ENCODE measurements at regions not wholly inside any gene's neighbourhood (a gene's known extent, or its start where the extent isn't known, plus 50 kb on each side); places are given as distances from the start of the nearest gene placed in this dataset.

DNA sequence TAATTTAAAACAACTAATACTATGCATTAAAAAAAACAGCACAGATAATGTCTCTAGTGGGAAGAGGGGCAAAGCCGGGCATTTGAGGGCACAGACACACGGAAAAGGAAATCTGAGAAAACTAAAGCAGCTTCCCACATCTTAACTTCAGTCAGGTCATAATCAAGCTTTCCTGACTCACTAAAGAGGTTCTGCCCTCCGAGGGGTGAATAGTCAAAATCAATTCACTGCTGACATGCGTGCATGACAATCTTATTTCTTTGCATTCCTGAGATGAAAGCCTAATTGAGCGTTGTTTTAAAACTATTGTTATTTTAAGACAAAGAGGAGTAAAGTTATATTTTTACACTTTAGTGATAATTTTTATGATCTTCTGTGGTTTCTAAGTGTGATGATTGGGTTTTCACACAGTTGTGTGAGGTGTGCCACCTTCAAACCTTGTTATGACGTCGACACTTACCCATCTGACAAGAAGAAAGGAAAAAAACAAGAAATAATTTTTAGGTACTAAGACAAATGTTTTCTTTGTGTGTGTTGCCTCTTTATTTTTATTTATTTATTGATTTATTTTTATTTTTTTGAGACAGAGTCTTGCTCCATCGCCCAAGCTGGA is 90.9 kb downstream of the GATA6 start:
- Histone ChIP-seq H3K4me1 (no peaks in the 10 kb centered on the region), H3K36me3 (no peaks in the 10 kb centered on the region), H3K27me3 (no peaks in the 10 kb centered on the region), H3K4me3 (no peak overlapping the region), H3K9me3 (no peaks in the 10 kb centered on the region), H3K27ac (no peak overlapping the region)
- TF ChIP-seq EP300 (IDR thresholded peaks at IDR 0.05): no peak
- TF ChIP-seq, protein P1, sequence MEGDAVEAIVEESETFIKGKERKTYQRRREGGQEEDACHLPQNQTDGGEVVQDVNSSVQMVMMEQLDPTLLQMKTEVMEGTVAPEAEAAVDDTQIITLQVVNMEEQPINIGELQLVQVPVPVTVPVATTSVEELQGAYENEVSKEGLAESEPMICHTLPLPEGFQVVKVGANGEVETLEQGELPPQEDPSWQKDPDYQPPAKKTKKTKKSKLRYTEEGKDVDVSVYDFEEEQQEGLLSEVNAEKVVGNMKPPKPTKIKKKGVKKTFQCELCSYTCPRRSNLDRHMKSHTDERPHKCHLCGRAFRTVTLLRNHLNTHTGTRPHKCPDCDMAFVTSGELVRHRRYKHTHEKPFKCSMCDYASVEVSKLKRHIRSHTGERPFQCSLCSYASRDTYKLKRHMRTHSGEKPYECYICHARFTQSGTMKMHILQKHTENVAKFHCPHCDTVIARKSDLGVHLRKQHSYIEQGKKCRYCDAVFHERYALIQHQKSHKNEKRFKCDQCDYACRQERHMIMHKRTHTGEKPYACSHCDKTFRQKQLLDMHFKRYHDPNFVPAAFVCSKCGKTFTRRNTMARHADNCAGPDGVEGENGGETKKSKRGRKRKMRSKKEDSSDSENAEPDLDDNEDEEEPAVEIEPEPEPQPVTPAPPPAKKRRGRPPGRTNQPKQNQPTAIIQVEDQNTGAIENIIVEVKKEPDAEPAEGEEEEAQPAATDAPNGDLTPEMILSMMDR (IDR thresholded peaks at IDR 0.05): no peak
- TF ChIP-seq POLR2AphosphoS5 (IDR thresholded peaks at IDR 0.05): no peak
- TF ChIP-seq POLR2A (IDR thresholded peaks at IDR 0.05): no peak
- WGBS, 2 donors (ENCODE audit: low coverage in 1 of 2): 78 to 82% methylated on average over 8 of the region's 8 CpGs
- no peak for ATAC-seq

DNA sequence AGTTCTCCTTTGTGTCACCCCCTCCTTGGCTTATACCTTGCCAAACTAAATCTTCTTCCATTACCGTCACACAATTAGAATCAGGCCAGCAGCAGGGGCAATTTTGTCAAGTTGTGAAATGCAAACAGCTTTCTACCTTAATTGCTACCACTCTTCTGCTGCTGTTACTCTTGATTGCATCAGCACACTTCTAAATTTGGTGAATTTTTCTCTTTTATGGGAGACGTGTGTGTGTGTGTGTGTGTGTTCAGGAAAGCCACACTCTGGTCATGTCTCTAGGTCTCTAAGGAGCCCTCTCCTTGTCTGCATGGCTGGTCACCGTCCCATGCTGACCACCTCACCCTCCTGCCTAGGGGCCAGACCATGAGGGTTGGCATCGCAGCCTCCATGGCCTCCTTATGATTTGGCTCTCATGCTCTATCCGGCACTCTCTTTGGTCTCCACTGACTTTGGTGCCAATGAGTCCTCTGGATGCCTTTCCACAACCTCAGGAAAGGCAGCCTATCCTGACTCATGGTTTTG is 87.7 kb downstream of the GATA6 start:
- H3K27ac ChIP-seq: no peak overlapping the region
- H3K36me3 ChIP-seq: no peaks in the 10 kb centered on the region
- no peak overlapping the region for H3K4me3 ChIP-seq
- TF ChIP-seq, protein P1 (IDR thresholded peaks at IDR 0.05): no peak
- no peak for TF ChIP-seq POLR2AphosphoS5 (IDR thresholded peaks at IDR 0.05)
- H3K9me3 ChIP-seq: no peaks in the 10 kb centered on the region
- no peak for ATAC-seq
- 59 to 88% methylated on average over 2 to 5 of the region's 5 CpGs for WGBS, 2 donors (ENCODE audit: low coverage in 1 of 2)
- no peaks in the 10 kb centered on the region for H3K27me3 ChIP-seq
- no peaks in the 10 kb centered on the region for H3K4me1 ChIP-seq

DNA sequence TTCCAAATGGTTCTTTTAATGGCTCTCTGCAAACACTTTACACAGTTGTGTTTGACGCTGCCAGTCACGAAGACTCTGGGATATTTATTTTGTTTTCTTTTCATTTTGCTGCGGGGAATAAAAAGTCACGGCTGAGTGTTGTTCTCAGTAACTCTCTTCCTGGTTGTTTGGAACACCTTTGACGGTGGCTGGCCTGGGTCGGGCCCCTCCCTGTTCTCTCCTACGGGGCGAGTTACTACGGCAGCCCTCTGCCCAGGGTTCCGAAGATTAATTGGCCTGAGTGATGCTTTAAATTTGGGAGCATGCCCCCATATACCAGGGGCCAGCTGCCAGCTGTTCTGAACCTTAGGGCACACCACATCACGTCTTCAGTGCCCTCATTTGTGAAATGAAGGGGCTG is 84.7 kb downstream of the GATA6 start:
- H3K36me3 ChIP-seq: no peaks in the 10 kb centered on the region
- no peak overlapping the region for H3K27ac ChIP-seq
- H3K9me3 ChIP-seq: no peaks in the 10 kb centered on the region
- no peak overlapping the region for H3K4me3 ChIP-seq
- WGBS, 2 donors (ENCODE audit: low coverage in 1 of 2): 40 to 82% methylated on average over 9 of the region's 11 CpGs
- TF ChIP-seq POLR2A (IDR thresholded peaks at IDR 0.05) (no peak), POLR2AphosphoS5 (IDR thresholded peaks at IDR 0.05) (no peak), EP300 (IDR thresholded peaks at IDR 0.05) (no peak)
- TF ChIP-seq, protein P1 (IDR thresholded peaks at IDR 0.05): no peak
- no peaks in the 10 kb centered on the region for H3K4me1 ChIP-seq
- ATAC-seq: no peak
- H3K27me3 ChIP-seq: no peaks in the 10 kb centered on the region

DNA sequence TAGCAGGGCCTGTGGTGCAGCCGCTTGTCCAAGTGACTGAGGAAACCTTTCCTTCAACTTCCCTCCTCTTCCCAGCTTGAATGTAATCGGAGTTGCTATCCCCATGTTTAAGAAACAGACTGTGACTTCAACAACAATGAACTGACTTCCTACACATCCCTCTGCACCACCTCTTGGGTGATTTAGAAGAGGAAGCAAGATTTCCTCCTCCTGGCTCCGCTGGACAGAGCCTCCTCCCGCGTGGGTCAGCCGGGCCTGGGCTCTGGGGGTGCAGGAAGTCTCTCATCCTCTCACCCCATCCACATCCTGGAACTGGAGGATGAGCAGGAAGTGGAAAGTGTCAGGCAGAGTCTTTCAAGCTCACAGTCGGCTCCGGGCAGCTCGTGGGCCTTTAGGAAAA is 84.3 kb downstream of the GATA6 start:
- ATAC-seq: no peak
- Histone ChIP-seq H3K9me3 (no peaks in the 10 kb centered on the region), H3K4me1 (no peaks in the 10 kb centered on the region), H3K27me3 (no peaks in the 10 kb centered on the region), H3K27ac (no peak overlapping the region), H3K36me3 (no peaks in the 10 kb centered on the region), H3K4me3 (no peak overlapping the region)
- 57 to 60% methylated on average over 1 to 7 of the region's 9 CpGs for WGBS, 2 donors (ENCODE audit: low coverage in 1 of 2)
- TF ChIP-seq POLR2A (IDR thresholded peaks at IDR 0.05) (no peak), EP300 (IDR thresholded peaks at IDR 0.05) (no peak), POLR2AphosphoS5 (IDR thresholded peaks at IDR 0.05) (no peak)
- TF ChIP-seq, protein P1 (IDR thresholded peaks at IDR 0.05): no peak

DNA sequence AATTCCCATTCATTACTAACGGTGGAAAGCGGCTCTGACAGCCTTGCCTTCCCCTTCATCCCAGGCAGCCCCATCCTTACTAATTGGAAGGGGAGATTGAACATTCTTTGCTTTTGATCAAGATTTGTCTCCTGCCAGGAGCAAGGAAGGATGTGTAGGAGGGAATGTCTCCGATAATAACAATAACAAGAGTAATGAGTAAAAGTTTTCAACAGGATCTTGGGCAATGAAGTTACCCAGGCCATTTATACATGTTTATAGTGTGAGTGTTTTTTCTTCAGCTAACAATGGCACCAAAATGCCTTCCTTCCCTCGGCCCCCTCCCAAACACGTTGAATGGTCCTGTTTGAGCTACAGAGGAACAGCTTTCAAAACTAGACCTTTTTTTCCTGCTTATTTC is 83.8 kb downstream of the GATA6 start:
- Histone ChIP-seq H3K27ac (no peak overlapping the region), H3K4me1 (no peaks in the 10 kb centered on the region), H3K27me3 (no peaks in the 10 kb centered on the region), H3K9me3 (no peaks in the 10 kb centered on the region), H3K36me3 (no peaks in the 10 kb centered on the region), H3K4me3 (no peak overlapping the region)
- TF ChIP-seq POLR2AphosphoS5 (IDR thresholded peaks at IDR 0.05) (no peak), EP300 (IDR thresholded peaks at IDR 0.05) (no peak), POLR2A (IDR thresholded peaks at IDR 0.05) (no peak)
- TF ChIP-seq, protein P1 (IDR thresholded peaks at IDR 0.05): no peak
- 60 to 78% methylated on average over 5 of the region's 5 CpGs for WGBS, 2 donors (ENCODE audit: low coverage in 1 of 2)
- no peak for ATAC-seq

Data from gastroesophageal sphincter (tissue), 4 donors.